LNCaP clone FGC (cell line): ENCODE measurements at regions not wholly inside any gene's neighbourhood (a gene's known extent, or its start where the extent isn't known, plus 50 kb on each side); places are given as distances from the start of the nearest gene placed in this dataset.
A peak's percentile ranks its signal among the peaks of the same experiment; 100 is the strongest.

Experiments used
- DNase-seq: peaks from one replicate; pipeline ENCODE4 v3.0.0-alpha.2; 2011; ENCODE audit warnings: low read depth
- H3K4me3 ChIP-seq: 2 replicates; pipeline ENCODE4 v1.5.1; 2011; ENCODE audit warnings: mild to moderate bottlenecking, low read depth, low read length, control low read depth
- TF ChIP-seq, protein P1 (sequence below): IDR thresholded peaks from 2 replicates; pipeline ENCODE4 v1.5.1; 2012; ENCODE audit warnings: mild to moderate bottlenecking; ENCODE audit not compliant: control insufficient read depth, insufficient read depth; ENCODE audit errors: extremely low read depth

DNA sequence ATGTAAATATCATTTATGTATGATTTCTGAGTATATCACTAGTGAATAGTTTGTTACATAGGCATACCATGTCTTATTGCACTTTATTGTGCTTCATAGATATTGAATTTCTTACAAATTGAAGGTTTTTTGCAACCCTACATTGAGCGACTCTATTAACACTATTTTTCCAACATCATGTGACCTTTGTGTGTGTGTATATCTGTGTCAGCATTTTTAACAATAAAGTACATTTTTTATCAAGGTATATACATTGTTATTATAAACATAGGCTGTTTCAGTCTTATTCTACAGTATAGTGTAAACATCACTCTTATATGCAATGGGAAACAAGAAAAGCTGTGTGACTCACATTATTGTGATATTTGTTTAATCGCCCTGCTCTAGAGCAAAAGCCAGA, 1944.9 kb downstream of the TP53TG3F start:
- H3K4me3 ChIP-seq, result no peak overlapping the region
- DNase-seq, result no peak
- TF ChIP-seq, protein P1, sequence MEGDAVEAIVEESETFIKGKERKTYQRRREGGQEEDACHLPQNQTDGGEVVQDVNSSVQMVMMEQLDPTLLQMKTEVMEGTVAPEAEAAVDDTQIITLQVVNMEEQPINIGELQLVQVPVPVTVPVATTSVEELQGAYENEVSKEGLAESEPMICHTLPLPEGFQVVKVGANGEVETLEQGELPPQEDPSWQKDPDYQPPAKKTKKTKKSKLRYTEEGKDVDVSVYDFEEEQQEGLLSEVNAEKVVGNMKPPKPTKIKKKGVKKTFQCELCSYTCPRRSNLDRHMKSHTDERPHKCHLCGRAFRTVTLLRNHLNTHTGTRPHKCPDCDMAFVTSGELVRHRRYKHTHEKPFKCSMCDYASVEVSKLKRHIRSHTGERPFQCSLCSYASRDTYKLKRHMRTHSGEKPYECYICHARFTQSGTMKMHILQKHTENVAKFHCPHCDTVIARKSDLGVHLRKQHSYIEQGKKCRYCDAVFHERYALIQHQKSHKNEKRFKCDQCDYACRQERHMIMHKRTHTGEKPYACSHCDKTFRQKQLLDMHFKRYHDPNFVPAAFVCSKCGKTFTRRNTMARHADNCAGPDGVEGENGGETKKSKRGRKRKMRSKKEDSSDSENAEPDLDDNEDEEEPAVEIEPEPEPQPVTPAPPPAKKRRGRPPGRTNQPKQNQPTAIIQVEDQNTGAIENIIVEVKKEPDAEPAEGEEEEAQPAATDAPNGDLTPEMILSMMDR, result no peak

DNA sequence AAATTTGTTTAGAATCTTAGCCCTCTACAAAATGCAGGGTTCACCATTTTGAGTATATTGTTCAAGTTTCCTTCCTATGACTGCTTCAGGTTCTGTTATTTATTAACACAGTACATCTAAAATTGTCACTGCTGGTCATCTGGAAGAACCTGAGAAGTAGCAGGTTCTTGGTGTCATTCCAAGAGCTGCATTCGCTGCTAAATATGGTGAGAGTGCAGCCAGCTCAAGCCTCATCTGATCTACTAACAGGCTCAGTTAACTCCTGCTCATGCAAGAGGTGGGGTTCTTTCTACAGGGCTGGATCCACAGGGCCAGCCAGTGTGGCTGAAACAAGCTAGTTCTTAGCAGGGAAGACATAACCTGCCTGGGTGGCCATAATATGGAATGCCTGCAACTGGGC, 1946.1 kb downstream of the TP53TG3F start:
- TF ChIP-seq, protein P1, result no peak
- peak; percentile 46 for DNase-seq
- no peak overlapping the region for H3K4me3 ChIP-seq

DNA sequence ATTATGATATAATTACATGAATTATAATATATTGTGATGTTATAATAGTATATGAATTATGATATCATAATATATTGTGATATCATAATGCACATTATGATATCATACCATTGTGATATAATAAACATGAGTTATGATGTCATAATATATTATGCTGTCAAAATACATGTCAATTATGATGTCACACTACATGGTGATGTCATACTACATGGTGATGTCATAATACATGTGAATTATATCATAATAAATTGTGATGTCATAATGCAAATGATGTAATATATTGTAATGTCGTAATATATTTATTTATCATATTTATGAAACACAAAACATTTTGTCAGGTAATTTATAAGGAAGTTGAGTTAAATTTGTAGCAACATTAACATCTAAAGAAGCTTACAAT, 1950.1 kb downstream of the TP53TG3F start:
- TF ChIP-seq, protein P1, result no peak
- no peak for DNase-seq

DNA sequence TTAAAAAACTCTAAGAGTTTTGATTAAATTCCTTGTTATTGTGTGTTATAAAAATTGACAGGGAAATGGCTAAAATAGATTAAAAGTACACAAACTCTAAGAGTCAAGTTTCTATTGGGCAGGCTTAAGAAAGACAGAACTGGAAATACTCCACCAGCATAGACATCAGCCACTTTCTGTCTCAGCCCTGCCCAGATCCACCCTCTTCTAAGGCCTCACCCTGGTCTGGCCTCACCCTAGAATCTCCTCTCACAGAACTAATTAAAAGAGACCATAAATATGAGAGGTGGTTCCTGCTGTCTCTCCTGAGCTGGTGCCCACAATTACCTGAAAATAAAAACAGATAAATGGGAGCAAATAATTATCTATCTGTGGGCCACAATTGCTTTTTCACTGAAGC, 1951.0 kb downstream of the TP53TG3F start:
- no peak for DNase-seq
- TF ChIP-seq, protein P1, result no peak
- H3K4me3 ChIP-seq, result no peak overlapping the region

More for the DNA sequence above, 1950.1 kb downstream of the TP53TG3F start:
- H3K4me3 ChIP-seq, result no peak overlapping the region

DNA sequence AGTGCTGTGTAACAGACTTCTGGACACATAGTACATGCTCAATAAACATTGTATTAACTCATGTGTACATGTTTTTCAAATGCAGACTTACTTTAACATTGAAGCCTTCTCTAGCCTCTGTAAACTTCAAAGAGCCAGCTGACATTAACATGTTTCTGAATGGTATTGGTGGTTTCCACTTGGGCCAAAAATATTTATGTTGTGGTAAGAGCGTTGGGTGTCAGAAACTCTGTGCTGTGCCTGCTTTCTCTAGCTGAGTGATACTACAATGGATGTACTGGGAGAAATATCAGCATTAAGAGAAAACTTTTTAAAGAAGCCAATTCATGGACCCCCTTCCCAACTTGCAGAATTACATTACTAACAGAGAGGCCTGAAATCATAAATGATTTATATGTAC, 1951.7 kb downstream of the TP53TG3F start:
- H3K4me3 ChIP-seq, result no peak overlapping the region
- DNase-seq, result no peak
- TF ChIP-seq, protein P1, result no peak

DNA sequence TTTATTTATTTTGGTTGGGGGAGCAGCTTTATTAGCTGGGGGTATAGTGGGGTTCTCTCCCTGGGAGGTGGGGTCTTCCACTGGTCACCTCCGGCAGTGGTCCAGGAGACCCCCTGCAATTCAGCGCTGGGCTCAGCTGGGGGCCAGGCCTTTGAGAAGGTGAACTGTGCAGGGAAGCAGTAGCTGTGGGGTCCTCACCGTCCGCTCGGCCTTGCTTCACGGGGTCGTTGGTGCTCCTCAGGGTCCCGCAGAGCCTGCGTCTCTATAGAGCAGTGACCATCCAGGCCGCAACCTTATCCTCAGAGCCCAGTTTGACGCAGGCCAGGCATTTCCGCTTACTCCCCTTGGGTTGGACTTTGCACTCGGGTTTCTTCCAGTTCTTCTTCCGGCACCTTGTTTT, 1954.7 kb downstream of the TP53TG3F start:
- DNase-seq, result no peak
- no peak overlapping the region for H3K4me3 ChIP-seq
- TF ChIP-seq, protein P1, result no peak

DNA sequence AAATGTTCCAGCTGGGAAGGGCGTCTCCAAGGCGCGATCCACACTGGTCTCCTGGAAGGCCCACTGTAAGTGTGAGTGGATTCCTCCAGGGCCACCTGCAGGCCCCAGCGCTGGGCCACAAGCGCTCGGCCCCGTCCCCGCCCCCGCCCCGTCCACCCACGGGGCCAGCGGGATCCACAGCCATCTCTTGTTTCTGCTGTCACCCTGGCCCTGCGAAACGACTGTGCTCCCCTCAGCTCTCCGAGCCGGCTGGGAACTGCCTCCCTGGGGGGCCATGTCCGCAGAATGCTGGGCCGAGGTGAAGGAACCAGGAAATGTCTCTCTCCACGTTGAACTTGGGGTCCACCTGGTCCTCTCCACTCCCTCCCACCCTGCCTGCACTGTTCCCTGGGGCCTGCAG, 1955.2 kb downstream of the TP53TG3F start:
- H3K4me3 ChIP-seq, result no peak overlapping the region
- TF ChIP-seq, protein P1, result no peak
- DNase-seq, result no peak
